Osteocyte (in vitro differentiated cells): ENCODE measurements at regions not wholly inside any gene's neighbourhood (a gene's known extent, or its start where the extent isn't known, plus 50 kb on each side); places are given as distances from the start of the nearest gene placed in this dataset.

ENCODE experiments used
- DNase-seq: peaks from one replicate; pipeline ENCODE4 v3.0.0; 2021; ENCODE audit warnings: mixed read lengths; ENCODE audit not compliant: unreplicated experiment; ENCODE audit errors: extremely low spot score
- H3K27ac Mint-ChIP-seq: one replicate; pipeline ENCODE4 v1.8.0; 2021; ENCODE audit warnings: mild to moderate bottlenecking, mixed read lengths; ENCODE audit not compliant: unreplicated experiment
- H3K27me3 Mint-ChIP-seq: one replicate; pipeline ENCODE4 v1.8.0; 2021; ENCODE audit warnings: mixed read lengths; ENCODE audit not compliant: unreplicated experiment
- H3K36me3 Mint-ChIP-seq: one replicate; pipeline ENCODE4 v1.8.0; 2021; ENCODE audit warnings: mixed read lengths; ENCODE audit not compliant: unreplicated experiment
- H3K4me1 Mint-ChIP-seq: one replicate; pipeline ENCODE4 v1.8.0; 2021; ENCODE audit warnings: mixed read lengths; ENCODE audit not compliant: unreplicated experiment
- H3K4me3 Mint-ChIP-seq: one replicate; pipeline ENCODE4 v1.8.0; 2021; ENCODE audit warnings: mild to moderate bottlenecking, moderate library complexity, mixed read lengths; ENCODE audit not compliant: unreplicated experiment
- H3K9me3 Mint-ChIP-seq: one replicate; pipeline ENCODE4 v1.8.0; 2021; ENCODE audit warnings: mixed read lengths; ENCODE audit not compliant: unreplicated experiment
- CTCF ChIP-seq: fragments of 200-600 bp; sonication (generic); IDR thresholded peaks from 2 replicates; pipeline ENCODE4 v1.5.0; 2021; ENCODE audit warnings: antibody characterized with exemption, mild to moderate bottlenecking, moderate library complexity

GRCh38 chr2:151171186-151171585, 90.5 kb downstream of the RBM43 start:
- H3K4me3 Mint-ChIP-seq = no peak overlapping the region
- peaks cover 26% of the 10 kb centered on the region for H3K27me3 Mint-ChIP-seq
- no peaks in the 10 kb centered on the region for H3K9me3 Mint-ChIP-seq
- H3K27ac Mint-ChIP-seq = no peak overlapping the region
- TF ChIP-seq CTCF = no peak
- DNase-seq = no peak
- no peaks in the 10 kb centered on the region for H3K36me3 Mint-ChIP-seq
- no peaks in the 10 kb centered on the region for H3K4me1 Mint-ChIP-seq

DNA sequence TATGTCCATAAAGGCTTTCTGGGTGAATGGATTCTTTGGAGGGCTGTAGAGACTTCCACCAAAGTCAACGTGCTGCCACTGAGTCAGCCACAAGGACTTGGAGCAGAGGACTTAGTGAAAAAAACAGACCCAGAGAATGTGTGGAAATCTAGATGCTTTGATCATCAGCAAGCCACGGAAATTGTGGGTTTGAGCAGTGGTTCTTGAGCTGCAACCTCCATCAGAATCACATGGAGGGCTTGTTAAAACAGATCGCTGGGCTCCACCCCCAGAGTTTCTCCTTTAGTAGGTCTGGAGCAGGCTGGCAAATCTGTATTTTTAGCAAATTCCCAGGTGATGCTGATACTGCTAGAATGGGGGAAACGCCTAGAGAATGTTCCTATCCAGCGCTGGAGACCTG, 95.3 kb downstream of the RBM43 start:
- peaks cover 2% of the 10 kb centered on the region for H3K4me1 Mint-ChIP-seq
- TF ChIP-seq CTCF = no peak
- no peaks in the 10 kb centered on the region for H3K36me3 Mint-ChIP-seq
- no peak overlapping the region for H3K27ac Mint-ChIP-seq
- H3K4me3 Mint-ChIP-seq = no peak overlapping the region
- no peaks in the 10 kb centered on the region for H3K9me3 Mint-ChIP-seq
- H3K27me3 Mint-ChIP-seq = peaks cover 2% of the 10 kb centered on the region
- no peak for DNase-seq

DNA sequence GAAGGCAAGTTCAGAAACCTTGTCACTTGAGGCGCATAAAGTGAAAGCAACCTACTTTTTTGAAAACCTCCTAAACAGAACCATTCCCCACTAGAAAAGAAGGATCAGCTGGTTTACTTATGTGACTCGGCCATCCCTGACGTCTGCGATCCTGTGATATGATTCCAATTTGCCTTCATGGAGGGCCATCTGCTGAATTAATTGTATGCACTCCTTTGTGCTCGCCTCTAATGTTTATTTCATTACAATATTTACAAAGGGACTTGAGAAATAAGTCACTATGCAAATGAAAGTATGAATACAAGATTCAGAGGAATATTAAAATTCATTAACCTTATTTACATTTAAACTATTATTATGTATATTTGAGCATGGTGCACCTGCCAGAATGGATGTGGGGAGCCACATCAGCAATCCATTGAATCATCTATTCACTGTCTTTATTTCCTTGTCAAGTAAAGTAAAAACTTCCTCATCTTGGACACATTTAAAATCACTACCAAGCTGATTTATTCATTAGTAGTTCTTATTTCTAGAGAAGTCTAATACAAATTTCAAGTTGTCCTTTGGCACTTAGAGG, 96.5 kb downstream of the RBM43 start:
- Mint-ChIP-seq H3K27ac (no peak overlapping the region), H3K9me3 (no peaks in the 10 kb centered on the region), H3K36me3 (no peaks in the 10 kb centered on the region), H3K27me3 (peaks cover 8% of the 10 kb centered on the region), H3K4me3 (no peak overlapping the region), H3K4me1 (peaks cover 2% of the 10 kb centered on the region)
- no peak for DNase-seq
- no peak for TF ChIP-seq CTCF

- Mint-ChIP-seq H3K27me3 (peaks cover 9% of the 10 kb centered on the region), H3K9me3 (no peaks in the 10 kb centered on the region)
- no peak for DNase-seq
Measured at GRCh38 chr2:151161821-151162551, 99.7 kb downstream of the RBM43 start.

More at GRCh38 chr2:151161821-151162551, 99.7 kb downstream of the RBM43 start:
- Mint-ChIP-seq H3K36me3 (no peaks in the 10 kb centered on the region), H3K4me1 (peaks cover 3% of the 10 kb centered on the region), H3K4me3 (no peak overlapping the region), H3K27ac (no peak overlapping the region)
- TF ChIP-seq CTCF = peak; percentile 65
